Keratinocyte (primary cell): ENCODE measurements at regions not wholly inside any gene's neighbourhood (a gene's known extent, or its start where the extent isn't known, plus 50 kb on each side); places are given as distances from the start of the nearest gene placed in this dataset.

Experiments
- CTCF ChIP-seq, 3 experiments: IDR thresholded peaks in 1 of 3; conservative IDR thresholded peaks in 1 of 3; optimal IDR thresholded peaks in 1 of 3; 2 replicates in 2 of 3; 3 replicates in 1 of 3; pipeline versions ENCODE3 to v1.5.1; 2011; ENCODE audit warnings: low read length in 3 of 3, mild to moderate bottlenecking in 3 of 3, moderate library complexity in 2 of 3, control low read depth in 1 of 3, inconsistent platforms in 1 of 3; ENCODE audit not compliant: insufficient read depth in 2 of 3; ENCODE audit errors: extremely low read depth in 1 of 3
- EZH2 ChIP-seq: IDR thresholded peaks from one replicate; pipeline ENCODE4 v1.6.1; 2012; ENCODE audit warnings: inconsistent platforms, mild to moderate bottlenecking, low read length, moderate library complexity

- TF ChIP-seq CTCF (optimal IDR thresholded peaks at IDR 0.05 in 1 of 3, IDR thresholded peaks at IDR 0.05 in 1 of 3, conservative IDR thresholded peaks at IDR 0.05 in 1 of 3; ENCODE audit: extremely low read depth in 1 of 3, insufficient read depth in 2 of 3, low read length in 3 of 3) (no peak), EZH2 (no peak)
These were observed 1367.4 kb upstream of the ACVR2A start for GRCh38 chr2:146477383-146477782.
